ENCODE measurements at regions not wholly inside any gene's neighbourhood (a gene's known extent, or its start where the extent isn't known, plus 50 kb on each side); places are given as distances from the start of the nearest gene placed in this dataset.
"Not testable (repeated sequence)": the region's sequence is repeated elsewhere in the genome, so short reads cannot be mapped to it uniquely, and the experiment has no call there.

DNA sequence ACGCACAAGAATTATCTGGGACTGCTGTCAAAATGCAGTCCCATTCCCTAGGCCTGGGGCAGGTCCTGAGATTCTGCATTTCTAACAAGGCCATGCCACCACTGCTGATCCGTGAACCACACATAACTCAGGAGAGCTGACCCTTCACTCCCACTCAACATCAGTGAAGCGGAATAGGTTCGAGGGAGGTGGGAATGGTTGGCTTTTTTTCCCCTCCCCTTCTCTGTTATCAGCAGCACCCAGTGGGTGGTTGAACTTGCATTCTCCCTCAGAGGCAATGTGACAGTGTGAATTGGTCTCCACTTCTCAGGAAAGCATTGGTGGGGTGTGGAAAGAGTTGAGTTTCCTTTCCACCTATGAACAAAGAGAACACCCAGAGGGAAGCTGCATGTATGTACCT lies 344.3 kb downstream of the GADD45G start:
- no peak for DNase-seq

DNA sequence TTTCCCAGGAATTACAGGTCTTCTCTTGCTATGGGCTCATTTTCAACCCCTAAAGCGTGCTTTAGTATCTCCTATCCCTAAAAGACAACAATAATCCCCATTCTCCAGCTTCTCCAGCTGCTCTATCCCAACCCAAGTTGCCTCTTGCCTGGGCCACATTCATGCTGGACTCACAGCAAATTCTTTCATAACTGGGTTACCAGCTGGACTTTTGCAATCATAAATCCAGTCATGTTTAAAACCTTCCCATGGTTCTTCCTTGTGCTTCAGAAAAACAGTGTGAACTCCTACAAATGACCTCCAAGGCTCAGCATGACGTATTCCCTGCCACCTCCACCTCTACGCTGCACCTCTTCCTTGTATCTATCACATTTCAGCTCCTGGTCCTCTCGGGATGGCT lies 346.9 kb downstream of the GADD45G start:
- no peak for DNase-seq

DNA sequence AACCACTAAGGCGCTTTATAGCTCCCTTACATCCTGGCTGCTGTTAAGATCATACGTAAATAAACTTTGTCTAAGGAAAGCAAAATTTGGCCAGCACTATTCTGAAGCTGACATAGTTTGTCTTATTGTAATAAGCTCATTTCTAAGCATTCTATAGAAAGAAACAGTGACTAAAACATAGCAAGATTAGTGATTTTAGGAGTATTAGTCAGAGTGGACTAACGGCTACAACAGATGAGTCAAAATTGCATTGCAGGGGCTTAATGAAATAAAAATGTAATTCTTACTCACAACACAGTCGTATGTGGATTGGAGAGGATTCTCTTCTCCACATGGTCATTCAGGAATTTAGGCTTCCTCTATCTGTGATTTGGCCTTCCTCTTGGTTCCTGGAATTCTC lies 347.6 kb downstream of the GADD45G start:
- no peak for DNase-seq

DNA sequence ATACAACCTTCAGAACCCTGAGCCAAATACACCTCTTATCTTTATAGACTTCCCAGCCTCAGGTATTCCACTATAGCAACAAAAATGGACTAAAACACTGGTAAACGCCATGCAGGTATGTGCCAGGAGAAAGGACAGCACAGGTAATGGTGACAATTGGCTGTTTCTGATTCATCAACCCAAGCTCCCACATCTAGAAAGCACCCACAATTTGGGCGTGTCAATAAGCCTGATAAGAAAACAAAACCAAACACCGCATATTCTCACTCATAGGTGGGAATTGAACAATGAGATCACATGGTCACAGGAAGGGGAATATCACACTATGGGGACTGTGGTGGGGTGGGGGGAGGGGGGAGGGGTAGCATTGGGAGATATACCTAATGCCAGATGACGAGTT lies 348.5 kb downstream of the GADD45G start:
- not testable (repeated sequence) for DNase-seq

DNA sequence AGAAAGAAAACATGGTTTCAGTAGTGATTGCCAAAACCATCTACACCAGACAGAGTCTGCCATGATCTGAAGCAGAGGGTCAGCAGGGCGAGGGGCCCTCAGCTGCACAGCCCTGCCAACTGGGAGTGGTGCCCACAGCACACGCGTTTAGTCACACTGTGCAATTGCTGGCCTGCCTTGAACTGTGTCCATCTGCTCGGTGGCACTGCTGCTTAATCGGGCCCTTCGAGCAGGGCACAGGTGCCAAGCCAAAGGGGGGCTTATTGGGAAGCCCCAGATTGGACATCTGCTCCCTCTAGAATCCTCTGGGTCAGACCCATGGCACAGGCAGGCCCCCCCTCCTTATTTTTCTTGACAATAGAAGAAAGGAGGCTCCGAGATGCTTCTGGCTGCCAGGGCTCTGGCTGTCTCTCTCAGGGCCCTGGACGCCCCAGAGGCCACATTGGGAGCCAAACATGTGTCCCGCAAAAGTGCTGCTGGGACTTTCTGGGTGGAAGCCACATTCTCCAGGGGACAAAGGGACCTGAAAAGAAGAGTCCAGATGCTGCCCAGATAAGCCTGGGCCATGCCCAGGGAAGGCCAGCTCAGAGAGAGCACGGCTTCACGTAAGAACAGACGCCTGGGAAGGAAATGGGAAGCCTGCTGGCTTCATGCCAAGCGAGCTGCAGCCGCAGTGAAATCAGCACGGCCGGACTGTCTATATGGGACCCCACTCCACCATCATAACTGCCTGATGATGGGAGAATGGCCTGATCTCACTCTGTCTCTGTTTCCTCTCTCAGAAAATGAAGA lies 349.2 kb downstream of the GADD45G start:
- no peak for DNase-seq

DNA sequence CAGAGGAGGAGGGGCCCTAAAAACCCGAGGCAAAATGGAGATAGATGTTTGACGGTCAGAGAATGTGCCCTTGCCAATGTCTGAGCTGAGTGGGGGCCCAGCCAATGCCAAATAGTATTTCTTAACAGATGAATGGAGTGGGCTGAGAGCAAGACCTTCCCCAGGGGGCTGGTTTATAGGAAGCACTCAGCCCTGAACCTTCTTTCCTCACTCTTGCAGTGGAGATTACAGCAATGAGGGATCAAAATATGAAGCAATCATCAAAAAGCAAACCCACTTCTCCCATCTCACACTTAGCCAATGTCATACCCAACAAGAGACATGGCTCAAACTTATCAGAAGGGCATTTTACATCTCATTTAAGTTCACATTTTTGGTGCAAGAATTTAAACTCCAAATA lies 350.3 kb downstream of the GADD45G start:
- no peak for DNase-seq

DNA sequence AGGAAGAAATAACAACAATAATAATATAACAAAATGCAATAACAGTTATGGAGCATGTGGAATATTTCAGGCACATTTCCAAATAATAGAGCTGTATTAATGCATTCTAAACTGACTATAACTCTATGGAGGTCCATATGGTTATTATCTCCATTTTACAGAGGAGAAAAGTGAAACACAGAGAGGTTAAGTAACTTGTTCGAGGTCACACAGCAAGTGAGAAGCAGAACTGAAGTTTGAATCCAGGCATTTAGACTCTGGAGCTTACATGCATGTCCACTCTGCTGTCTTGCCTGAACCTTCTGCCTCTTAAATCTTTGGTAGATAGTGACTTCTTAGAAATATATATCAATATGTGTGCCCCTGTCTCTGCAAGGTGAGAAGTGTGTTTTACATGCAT lies 350.8 kb downstream of the GADD45G start:
- DNase-seq = no peak

DNA sequence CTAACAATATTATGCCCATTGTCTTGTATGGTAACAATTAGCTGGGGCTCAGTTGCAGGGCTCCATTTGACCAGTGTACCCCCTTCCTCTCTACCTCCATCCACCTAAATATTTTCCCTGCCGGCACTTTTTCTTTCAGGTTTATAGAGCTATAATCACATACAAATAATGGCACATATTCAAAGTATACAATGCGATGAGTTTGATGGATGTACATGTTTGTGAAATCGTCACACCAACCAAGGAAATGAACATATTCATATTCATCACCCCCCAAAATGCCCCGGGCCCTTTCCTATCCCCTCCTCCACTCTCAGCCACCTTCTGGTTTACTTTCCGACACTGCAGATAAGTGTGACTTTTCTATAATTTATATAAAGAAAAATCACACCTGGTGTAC lies 351.5 kb downstream of the GADD45G start:
- no peak for DNase-seq

DNA sequence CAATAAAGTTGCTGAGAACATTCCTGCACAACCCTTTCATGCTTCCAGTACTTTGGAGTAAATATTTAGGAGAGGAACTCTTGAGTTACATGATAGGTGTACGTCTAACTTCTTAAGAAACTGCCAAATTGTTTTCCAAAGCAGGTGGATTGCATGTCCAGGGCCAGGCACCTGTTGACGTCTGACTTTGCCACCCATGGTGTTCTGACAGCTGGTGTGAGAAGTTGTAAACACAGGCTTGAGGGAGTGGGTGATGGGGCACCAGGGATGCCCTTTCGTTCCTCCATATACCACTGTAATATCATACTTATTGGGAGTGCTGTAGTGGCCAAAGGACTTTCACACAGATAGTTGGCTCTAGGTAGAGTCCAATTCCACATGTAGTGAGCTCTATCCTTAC lies 352.1 kb downstream of the GADD45G start:
- DNase-seq = no peak

DNA sequence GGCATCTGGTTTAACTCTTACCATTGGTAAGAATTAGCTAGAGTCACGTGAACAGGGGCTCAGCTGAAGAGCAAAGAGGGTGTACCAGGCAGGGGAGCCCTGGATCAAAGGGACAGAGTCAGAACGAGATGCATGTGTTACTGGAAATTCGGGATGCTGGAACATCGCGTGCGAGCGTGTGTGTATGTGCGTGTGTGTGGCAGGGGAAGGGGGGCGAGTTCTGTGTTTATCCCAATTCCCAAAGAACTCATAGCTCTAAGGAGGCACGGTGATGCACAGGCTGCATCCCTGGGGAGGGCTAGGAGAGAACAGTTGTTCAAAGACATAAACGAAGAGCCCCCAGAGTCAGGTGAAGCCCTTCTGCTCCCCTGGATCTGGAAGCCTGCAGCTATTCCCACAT lies 353.3 kb downstream of the GADD45G start:
- no peak for DNase-seq

DNA sequence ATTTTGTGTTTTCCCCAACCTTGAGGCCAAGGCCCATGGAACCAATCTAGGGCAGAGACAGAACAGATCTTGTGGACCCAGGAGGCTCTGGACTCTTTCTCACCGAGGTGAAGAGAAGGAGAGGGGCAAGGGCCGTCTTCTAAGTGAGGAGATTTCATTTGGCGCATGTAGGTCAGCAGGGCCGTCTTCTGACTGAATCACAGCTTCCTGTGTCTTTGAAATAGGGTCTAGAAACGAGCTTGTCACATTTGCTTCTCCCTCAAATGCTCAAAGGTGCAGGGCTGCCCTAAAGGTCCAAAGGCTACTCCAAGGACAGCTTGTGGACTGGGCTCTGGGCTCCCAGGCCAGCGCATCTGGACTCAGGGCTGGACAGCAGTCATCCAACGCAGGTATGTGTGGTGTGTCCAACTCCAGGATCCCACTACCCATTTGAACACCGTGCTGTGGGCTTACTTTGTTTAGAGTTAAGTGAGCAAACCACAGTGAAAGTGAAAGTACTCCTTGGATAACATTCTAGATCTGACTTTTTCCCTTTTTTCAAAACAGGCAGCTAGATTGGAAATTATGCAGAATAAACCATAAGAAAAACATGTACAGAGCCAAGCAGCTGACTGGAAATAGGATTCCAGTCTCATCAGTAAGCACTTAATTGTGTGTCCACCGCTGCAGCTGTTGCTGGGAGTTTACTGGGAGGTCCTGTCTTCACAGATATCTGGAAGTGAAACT lies 357.0 kb downstream of the GADD45G start:
- DNase-seq = no peak

DNA sequence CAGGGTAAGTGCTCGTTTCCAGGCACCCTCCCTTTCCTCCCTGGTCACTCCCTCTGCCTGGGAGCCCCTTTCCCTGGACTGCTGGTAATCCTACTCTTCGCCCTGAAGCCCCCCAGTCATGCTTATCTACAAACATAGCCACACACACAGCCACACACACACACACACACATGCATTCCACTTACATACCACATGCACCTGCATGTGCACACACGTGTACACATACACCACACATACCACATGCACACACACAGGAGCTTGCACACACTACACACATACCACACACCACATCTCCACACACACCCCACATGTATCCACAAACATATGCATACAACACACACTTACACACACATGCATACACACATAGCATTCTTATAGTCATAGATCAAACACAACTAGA lies 358.5 kb downstream of the GADD45G start:
- no peak for DNase-seq

DNA sequence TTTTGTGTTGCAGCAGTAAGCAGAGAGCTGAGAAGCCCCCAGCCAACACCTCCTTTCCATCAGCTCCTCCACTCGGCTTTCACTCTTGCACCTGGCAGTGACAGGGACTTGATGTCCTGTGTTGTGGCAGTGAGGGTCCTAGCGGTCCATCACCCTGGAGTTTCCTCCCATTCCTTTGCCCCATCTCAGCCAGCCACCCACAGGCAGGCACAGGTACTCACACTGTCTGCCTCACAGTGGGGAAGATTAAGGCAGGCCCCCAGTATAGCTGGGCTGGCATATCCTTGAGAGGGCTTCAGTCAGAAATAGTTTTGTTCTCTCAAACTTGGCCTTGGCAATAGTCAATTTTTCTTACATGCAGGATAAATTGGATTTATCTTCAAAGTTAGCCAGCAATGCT lies 362.7 kb downstream of the GADD45G start:
- DNase-seq = no peak

DNA sequence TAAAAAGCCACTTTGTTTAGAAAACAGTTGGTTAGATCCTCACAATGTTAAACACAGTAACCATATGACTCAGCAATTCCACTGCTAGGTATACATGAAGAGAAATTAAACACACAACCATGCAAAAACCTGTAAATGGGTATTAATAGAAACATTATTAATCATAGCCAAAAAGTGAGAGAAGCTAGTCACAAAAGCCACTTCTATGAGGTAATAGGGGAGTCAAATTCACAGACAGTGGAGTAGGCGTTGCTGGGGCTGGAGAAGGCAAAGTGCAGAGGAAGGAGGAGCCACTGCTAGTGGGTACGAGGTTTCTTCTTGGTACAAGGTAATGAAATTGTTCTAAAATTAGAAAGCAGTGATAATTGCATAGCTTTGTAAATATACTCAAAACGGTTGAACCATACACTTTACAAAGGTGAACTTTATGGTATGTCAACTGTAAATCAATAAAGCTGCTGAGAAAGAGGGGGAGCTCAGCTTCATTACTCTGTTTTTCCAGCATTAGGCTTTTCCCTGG lies 364.4 kb downstream of the GADD45G start:
- no peak for DNase-seq

DNA sequence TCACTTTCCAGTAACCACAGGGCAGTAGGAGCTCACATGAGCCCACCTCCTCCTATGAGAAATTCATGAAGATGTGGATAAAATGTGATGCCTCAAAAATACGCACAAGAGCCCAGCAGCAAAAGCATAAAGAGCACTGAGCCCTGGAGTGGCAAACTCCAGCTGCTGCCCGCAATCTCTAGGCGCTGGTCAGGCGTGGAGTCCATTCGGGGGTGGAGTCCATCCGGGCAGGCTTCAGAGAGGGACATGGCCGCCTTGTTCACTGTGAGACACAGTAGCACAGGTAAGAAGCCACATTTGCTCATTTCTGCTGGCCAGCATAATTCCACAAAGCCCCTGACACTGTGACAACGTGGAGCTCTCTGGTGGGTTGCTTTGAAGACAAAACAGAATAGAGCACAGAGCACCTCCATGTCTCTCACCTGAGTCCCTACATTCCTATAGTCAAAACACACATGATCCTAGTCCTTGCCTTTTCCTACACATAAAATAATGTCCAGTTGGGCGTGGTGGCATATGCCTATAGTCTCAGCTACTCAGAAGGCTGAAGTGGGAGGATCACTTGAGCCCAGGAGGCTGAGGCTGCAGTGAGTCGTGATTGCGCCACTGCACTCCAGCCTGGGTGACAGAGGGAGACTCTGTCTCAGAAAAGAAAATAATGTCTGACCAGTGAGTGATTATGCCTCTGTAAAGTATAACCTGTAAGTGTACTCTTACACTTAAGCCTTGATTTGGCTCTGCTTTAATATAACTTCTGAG lies 365.2 kb downstream of the GADD45G start:
- DNase-seq = no peak

DNA sequence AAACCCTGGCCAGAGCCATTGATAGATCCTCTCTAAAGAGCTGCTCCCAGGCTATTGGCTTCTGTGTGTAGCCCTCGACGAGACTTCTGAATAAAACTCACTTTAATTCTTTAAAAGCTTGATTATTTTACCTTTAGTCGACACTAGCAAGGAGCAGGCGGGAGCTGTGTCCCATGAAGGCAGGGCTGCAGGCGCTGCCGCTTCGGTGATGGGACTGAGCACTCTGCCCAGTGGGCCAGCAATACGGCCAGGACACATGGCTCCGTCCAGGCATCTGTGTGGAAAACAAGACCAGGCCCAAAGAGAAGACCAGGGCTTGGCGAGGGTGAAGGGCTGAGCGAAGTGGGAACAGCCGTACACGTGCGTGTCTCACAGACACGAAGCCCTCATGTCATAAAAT lies 365.9 kb downstream of the GADD45G start:
- DNase-seq = no peak

DNA sequence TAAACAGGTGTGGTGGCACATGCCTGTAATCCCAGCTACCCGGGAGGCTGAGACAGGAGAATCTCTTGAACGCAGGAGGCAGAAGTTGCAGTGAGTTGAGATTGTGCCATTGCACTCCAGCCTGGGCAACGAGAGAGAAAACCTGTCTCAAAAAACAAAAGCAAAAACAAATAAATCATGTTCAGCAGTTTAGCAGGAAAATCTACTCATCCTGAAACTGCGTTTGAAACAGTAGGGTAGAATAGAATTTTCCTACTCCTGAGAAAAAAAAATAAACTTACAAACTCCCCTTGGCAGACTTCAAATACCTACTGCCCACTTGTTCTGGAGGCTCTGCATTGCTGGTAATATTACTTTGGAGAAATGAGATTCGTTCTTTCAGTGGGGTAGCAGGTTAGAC lies 367.7 kb downstream of the GADD45G start:
- no peak for DNase-seq

DNA sequence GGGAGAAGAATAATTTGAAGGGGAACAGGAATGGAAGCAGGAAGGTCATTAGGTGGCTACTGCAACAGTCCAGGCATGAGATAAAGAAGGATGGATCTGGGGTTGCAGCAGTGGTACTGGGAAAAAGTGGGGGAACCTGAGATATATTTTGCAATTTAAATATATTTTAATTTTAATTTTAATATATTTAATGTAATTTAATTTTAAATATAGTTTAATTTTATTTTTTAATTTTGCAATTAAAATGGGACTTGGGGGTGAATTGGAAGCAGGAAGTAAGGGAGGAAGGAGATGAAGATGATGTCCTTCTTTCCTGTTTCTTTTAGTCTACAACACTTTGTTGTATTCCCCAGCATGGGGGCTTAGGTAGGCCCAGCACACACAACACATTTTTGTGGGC lies 369.8 kb downstream of the GADD45G start:
- DNase-seq = no peak

DNA sequence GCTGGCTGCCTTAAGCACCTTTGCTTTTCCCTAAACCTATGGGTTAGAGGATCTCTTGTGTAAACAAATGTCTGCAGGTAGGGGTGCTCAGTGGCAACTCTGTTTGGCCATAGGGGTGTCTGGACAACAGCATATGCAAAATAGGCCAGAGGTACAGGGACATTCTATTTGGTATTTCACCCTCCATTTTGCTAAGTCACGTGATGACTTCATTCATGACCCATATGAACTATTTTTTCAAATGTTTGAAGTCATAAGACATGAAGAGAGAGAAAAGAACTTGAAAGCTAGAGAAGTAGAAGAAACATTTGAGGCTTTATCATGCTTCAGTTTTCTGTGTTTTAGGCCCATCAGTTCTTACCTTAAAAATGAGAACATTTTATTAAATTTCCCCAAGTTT lies 370.2 kb downstream of the GADD45G start:
- DNase-seq = no peak

DNA sequence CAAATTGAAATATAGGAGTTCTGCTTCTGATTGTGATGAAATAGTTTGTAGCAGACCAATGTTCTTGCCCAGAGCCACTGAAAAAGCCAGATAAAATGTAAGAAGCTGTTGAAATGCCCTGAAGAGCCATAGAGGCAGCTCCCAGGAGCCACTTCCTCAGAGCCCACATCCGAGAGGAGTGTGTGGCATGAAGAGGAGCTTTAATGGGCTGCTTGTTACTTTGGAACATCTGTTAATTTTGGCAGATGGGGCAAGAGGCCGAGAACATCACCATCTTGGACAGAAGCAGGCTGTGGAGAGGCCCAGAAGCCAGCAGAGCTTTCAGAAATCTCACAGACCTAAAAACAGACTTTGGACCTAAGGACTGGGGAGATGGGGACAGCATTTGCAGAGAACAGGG lies 370.8 kb downstream of the GADD45G start:
- DNase-seq = no peak

DNA sequence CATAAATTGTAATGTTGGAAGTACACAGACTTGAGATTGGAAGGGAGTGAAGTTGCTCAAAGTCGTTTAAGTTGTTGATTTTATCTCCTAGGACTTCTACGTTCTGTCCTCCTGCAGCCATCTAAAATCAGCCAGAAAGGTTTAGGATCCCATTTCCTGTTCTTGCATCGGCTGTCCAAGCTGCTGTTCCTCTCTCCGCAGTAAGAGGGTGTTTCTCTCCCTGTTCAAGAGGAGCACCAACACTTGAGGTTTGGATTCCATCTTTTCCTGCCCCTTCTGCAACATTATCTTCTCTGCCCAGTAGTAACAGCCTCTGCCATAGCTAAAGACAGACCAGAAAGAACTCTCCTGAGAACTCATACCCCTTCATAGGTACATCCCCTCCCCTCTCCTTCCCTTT lies 373.4 kb downstream of the GADD45G start:
- DNase-seq = no peak

DNA sequence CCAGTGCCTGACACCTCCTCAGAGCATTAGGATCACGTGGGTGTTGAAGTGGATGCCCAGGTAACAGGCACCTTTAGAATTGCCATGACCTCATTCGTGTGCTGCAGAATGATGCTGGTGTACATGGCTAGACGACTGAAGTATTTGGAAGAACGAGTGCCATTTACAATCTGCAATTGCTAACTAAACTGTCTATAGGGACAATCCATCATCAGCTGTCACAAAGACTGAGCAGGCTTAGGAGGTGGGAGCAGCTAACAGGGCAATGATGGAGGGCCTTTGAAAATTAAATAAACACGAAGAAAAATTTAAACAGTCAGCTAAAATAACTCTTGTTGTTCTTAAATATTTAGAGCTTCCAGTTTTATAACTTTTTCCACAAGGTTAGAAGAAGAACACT lies 375.8 kb downstream of the GADD45G start:
- DNase-seq = no peak

DNA sequence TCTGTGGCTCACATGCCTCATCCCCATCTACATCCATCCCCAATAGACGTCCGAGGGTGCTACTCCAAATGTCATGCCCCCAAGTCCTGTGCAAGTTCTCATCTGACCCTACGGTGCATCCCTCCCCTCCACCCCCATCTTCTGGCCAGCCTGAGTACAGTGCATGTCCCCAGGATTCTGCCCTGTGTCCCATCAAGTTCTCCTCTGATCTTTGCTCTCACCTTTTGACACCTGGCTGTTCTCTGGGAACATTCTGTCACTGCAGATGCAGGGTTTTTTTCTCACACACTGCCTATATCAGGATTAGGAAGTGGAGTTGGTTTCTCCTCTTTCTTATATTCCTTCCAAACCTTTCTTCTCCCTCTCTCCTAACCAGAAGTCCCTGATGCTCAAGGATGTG lies 377.2 kb downstream of the GADD45G start:
- no peak for DNase-seq

DNA sequence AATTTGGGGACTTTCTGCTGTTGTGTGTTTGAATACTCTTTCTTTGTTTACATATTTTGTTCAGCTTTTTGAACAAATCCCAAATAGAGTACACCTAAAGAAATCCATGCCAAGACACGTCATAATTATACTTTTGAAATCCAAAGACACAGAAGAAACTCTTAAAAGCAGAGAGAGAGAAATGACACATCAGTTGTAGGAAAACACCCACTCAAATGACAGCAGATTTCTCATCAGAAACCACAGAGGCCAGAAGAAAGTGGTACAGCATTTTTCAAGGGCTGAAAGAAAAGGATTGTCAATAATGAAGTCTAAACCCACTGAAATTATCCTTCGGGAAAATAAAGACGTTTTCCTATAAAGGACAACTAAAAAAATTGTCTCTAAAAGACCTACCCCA lies 378.6 kb downstream of the GADD45G start:
- no peak for DNase-seq

All from midbrain (tissue), 1 donor.